HUES6 (cell line): ENCODE measurements at regions not wholly inside any gene's neighbourhood (a gene's known extent, or its start where the extent isn't known, plus 50 kb on each side); places are given as distances from the start of the nearest gene placed in this dataset.
"Not testable (repeated sequence)": the region's sequence is repeated elsewhere in the genome, so short reads cannot be mapped to it uniquely, and the experiment has no call there.

Experiments used
- H3K27ac ChIP-seq: 2 replicates; pipeline ENCODE4 v1.7.0; 2013; ENCODE audit warnings: low read depth, mild to moderate bottlenecking, low read length, inconsistent platforms
- H3K27me3 ChIP-seq: 2 replicates; pipeline ENCODE4 v1.6.1; 2013; ENCODE audit warnings: low read length; ENCODE audit not compliant: control insufficient read depth, insufficient read depth
- H3K36me3 ChIP-seq: 2 replicates; pipeline ENCODE4 v1.6.1; 2013; ENCODE audit warnings: low read length; ENCODE audit not compliant: control insufficient read depth, insufficient read depth
- H3K4me1 ChIP-seq: 2 replicates; pipeline ENCODE4 v1.6.1; 2013; ENCODE audit warnings: low read length; ENCODE audit not compliant: control insufficient read depth, insufficient read depth
- H3K4me3 ChIP-seq: 2 replicates; pipeline ENCODE4 v1.5.1; 2013; ENCODE audit warnings: low read depth, low read length
- H3K9ac ChIP-seq: one replicate; pipeline ENCODE4 v1.6.1; 2013; ENCODE audit warnings: mild to moderate bottlenecking, low read length
- H3K9me3 ChIP-seq: 2 replicates; pipeline ENCODE4 v1.6.1; 2013; ENCODE audit warnings: low read depth, low read length; ENCODE audit not compliant: control insufficient read depth, insufficient read depth

- no peak overlapping the region for H3K4me3 ChIP-seq
- H3K9me3 ChIP-seq, result no peaks in the 10 kb centered on the region
- no peaks in the 10 kb centered on the region for H3K4me1 ChIP-seq
- H3K27ac ChIP-seq, result no peak overlapping the region
- no peak overlapping the region for H3K9ac ChIP-seq
- no peaks in the 10 kb centered on the region for H3K27me3 ChIP-seq
- no peaks in the 10 kb centered on the region for H3K36me3 ChIP-seq
Observed at GRCh38 chr4:160423879-160424451, 1321.1 kb downstream of the RAPGEF2 start.

- no peaks in the 10 kb centered on the region for H3K27me3 ChIP-seq
- H3K4me3 ChIP-seq, result no peak overlapping the region
- no peaks in the 10 kb centered on the region for H3K4me1 ChIP-seq
- H3K9me3 ChIP-seq, result no peaks in the 10 kb centered on the region
- H3K36me3 ChIP-seq, result no peaks in the 10 kb centered on the region
- H3K9ac ChIP-seq, result no peak overlapping the region
- no peak overlapping the region for H3K27ac ChIP-seq
Observed at GRCh38 chr4:160426233-160426632, 1323.4 kb downstream of the RAPGEF2 start.

GRCh38 chr4:160450876-160451275 lies 1348.0 kb downstream of the RAPGEF2 start:
- H3K9me3 ChIP-seq, result no peaks in the 10 kb centered on the region
- H3K27ac ChIP-seq, result no peak overlapping the region
- no peaks in the 10 kb centered on the region for H3K27me3 ChIP-seq
- H3K36me3 ChIP-seq, result no peaks in the 10 kb centered on the region
- H3K4me3 ChIP-seq, result no peak overlapping the region
- no peaks in the 10 kb centered on the region for H3K4me1 ChIP-seq
- no peak overlapping the region for H3K9ac ChIP-seq

GRCh38 chr4:160481696-160482690 lies 1379.1 kb downstream of the RAPGEF2 start:
- H3K4me3 ChIP-seq, result not testable (repeated sequence)

GRCh38 chr4:160485071-160485687 lies 1382.3 kb downstream of the RAPGEF2 start:
- no peak overlapping the region for H3K27ac ChIP-seq
- H3K4me1 ChIP-seq, result no peaks in the 10 kb centered on the region
- no peak overlapping the region for H3K4me3 ChIP-seq
- H3K27me3 ChIP-seq, result no peaks in the 10 kb centered on the region
- H3K9ac ChIP-seq, result no peak overlapping the region
- no peaks in the 10 kb centered on the region for H3K36me3 ChIP-seq
- peaks cover 5% of the 10 kb centered on the region; the same call in 1 of the 2 replicates for H3K9me3 ChIP-seq

More at GRCh38 chr4:160481696-160482690, 1379.1 kb downstream of the RAPGEF2 start:
- H3K27me3 ChIP-seq, H3K9ac ChIP-seq, H3K4me1 ChIP-seq, H3K9me3 ChIP-seq, H3K36me3 ChIP-seq, H3K27ac ChIP-seq: not testable (repeated sequence)

- no peak overlapping the region for H3K9ac ChIP-seq
- no peaks in the 10 kb centered on the region for H3K27me3 ChIP-seq
- no peaks in the 10 kb centered on the region for H3K36me3 ChIP-seq
- H3K4me3 ChIP-seq, result no peak overlapping the region
- H3K4me1 ChIP-seq, result no peaks in the 10 kb centered on the region
- H3K27ac ChIP-seq, result no peak overlapping the region
- peaks cover 8% of the 10 kb centered on the region for H3K9me3 ChIP-seq
Observed at GRCh38 chr4:160492181-160492580, 1389.3 kb downstream of the RAPGEF2 start.

GRCh38 chr4:160493206-160493605 lies 1390.3 kb downstream of the RAPGEF2 start:
- Histone ChIP-seq H3K4me1 (no peaks in the 10 kb centered on the region), H3K9me3 (peaks cover 8% of the 10 kb centered on the region), H3K27ac (no peak overlapping the region), H3K36me3 (no peaks in the 10 kb centered on the region), H3K27me3 (no peaks in the 10 kb centered on the region), H3K9ac (no peak overlapping the region), H3K4me3 (no peak overlapping the region)

GRCh38 chr4:160495356-160495755 lies 1392.5 kb downstream of the RAPGEF2 start:
- H3K4me3 ChIP-seq, result no peak overlapping the region
- H3K9ac ChIP-seq, result no peak overlapping the region
- H3K27ac ChIP-seq, result no peak overlapping the region
- H3K36me3 ChIP-seq, result no peaks in the 10 kb centered on the region
- H3K27me3 ChIP-seq, result no peaks in the 10 kb centered on the region
- no peaks in the 10 kb centered on the region for H3K4me1 ChIP-seq
- peaks cover 3% of the 10 kb centered on the region; the same call in 1 of the 2 replicates for H3K9me3 ChIP-seq

GRCh38 chr4:160498211-160498610 lies 1395.3 kb downstream of the RAPGEF2 start:
- H3K4me1 ChIP-seq, result no peaks in the 10 kb centered on the region
- H3K27me3 ChIP-seq, result no peaks in the 10 kb centered on the region
- H3K9me3 ChIP-seq, result no peaks in the 10 kb centered on the region
- H3K4me3 ChIP-seq, result no peak overlapping the region
- no peak overlapping the region for H3K9ac ChIP-seq
- no peak overlapping the region for H3K27ac ChIP-seq
- H3K36me3 ChIP-seq, result no peaks in the 10 kb centered on the region

GRCh38 chr4:160505724-160506123 lies 1402.8 kb downstream of the RAPGEF2 start:
- Histone ChIP-seq H3K4me3 (no peak overlapping the region), H3K9ac (no peak overlapping the region), H3K27me3 (no peaks in the 10 kb centered on the region), H3K27ac (no peak overlapping the region), H3K9me3 (no peaks in the 10 kb centered on the region), H3K4me1 (no peaks in the 10 kb centered on the region), H3K36me3 (no peaks in the 10 kb centered on the region)

GRCh38 chr4:160510928-160511327 lies 1408.0 kb downstream of the RAPGEF2 start:
- Histone ChIP-seq H3K27me3 (no peaks in the 10 kb centered on the region), H3K36me3 (no peaks in the 10 kb centered on the region), H3K4me1 (no peaks in the 10 kb centered on the region), H3K4me3 (no peak overlapping the region), H3K9ac (no peak overlapping the region), H3K9me3 (no peaks in the 10 kb centered on the region), H3K27ac (no peak overlapping the region)
